IMR-90 (cell line): ENCODE measurements at regions not wholly inside any gene's neighbourhood (a gene's known extent, or its start where the extent isn't known, plus 50 kb on each side); places are given as distances from the start of the nearest gene placed in this dataset.

Experiments
- ATAC-seq: fragments of 200-7000 bp; cut with Tn5 transposase; 2 replicates; pipeline ENCODE4 v1.9.1; 2020; ENCODE audit warnings: low read depth, mild to moderate bottlenecking, moderate library complexity
- BruUV-seq: library from RNA; stranded (reverse); fragments of 400-500 nt; replicated peaks from 2 replicates; lab custom pipeline; 2021; lab: Mats Ljungman, UMichigan
- CTCF ChIA-PET: fragments of 300-600 bp; formaldehyde crosslinking; extraction: SDS; loops from one replicate; lab custom pipeline; 2021; ENCODE audit warnings: antibody characterized with exemption; lab: Yijun Ruan, JAX
- POLR2A ChIA-PET: fragments of 300-600 bp; sonication (Branson Sonifier 250); formaldehyde crosslinking; loops from one replicate; lab custom pipeline; 2022; ENCODE audit warnings: antibody characterized with exemption; ENCODE audit not compliant: unreplicated experiment; lab: Charles Lee
- DNase-seq: peaks from one replicate; pipeline ENCODE4 v3.0.0; 2013
- H2AFZ ChIP-seq: replicated peaks from 2 replicates; pipeline ENCODE3; 2013; ENCODE audit warnings: low read length, mild to moderate bottlenecking; ENCODE audit not compliant: poor library complexity
- H2AK5ac ChIP-seq: 2 replicates; pipeline ENCODE4 v1.6.1; 2013; ENCODE audit warnings: low read depth, low read length, inconsistent platforms
- H2AK9ac ChIP-seq: replicated peaks from 2 replicates; pipeline ENCODE3; 2013; ENCODE audit warnings: mild to moderate bottlenecking, low read depth, low read length, moderate library complexity; ENCODE audit not compliant: poor library complexity
- H2BK120ac ChIP-seq: 2 replicates; pipeline ENCODE4 v1.6.1; 2013; ENCODE audit warnings: low read depth, low read length, inconsistent platforms
- H2BK15ac ChIP-seq: 3 replicates; pipeline ENCODE4 v1.6.1; 2013; ENCODE audit warnings: low read depth, low read length, inconsistent platforms
- H2BK20ac ChIP-seq: 2 replicates; pipeline ENCODE4 v1.6.1; 2013; ENCODE audit warnings: low read depth, mild to moderate bottlenecking, inconsistent platforms, low read length, moderate library complexity
- H2BK5ac ChIP-seq: 2 replicates; pipeline ENCODE4 v1.6.1; 2013; ENCODE audit warnings: mild to moderate bottlenecking, low read depth, low read length, inconsistent platforms; ENCODE audit not compliant: poor library complexity, severe bottlenecking
- H3K14ac ChIP-seq: replicated peaks from 2 replicates; pipeline ENCODE4 v1.6.1; 2013; ENCODE audit warnings: low read depth, low read length, inconsistent platforms
- H3K18ac ChIP-seq: 2 replicates; pipeline ENCODE4 v1.6.1; 2013; ENCODE audit warnings: low read depth, low read length, control low read depth
- H3K23ac ChIP-seq: 2 replicates; pipeline ENCODE4 v1.6.1; 2013; ENCODE audit warnings: low read depth, low read length, inconsistent platforms
- H3K27ac ChIP-seq: 2 replicates; pipeline ENCODE4 v1.5.1; 2013; ENCODE audit warnings: mild to moderate bottlenecking, control low read depth, low read length; ENCODE audit not compliant: insufficient read depth
- H3K27me3 ChIP-seq: 2 replicates; pipeline ENCODE4 v1.6.1; 2013; ENCODE audit warnings: low read length; ENCODE audit not compliant: control insufficient read depth, insufficient read depth
- H3K36me3 ChIP-seq: 2 replicates; pipeline ENCODE4 v1.6.1; 2013; ENCODE audit warnings: low read length, mixed read lengths; ENCODE audit not compliant: control insufficient read depth, insufficient read depth
- H3K4ac ChIP-seq: 2 replicates; pipeline ENCODE4 v1.6.1; 2013; ENCODE audit warnings: low read depth, low read length, inconsistent platforms
- H3K4me1 ChIP-seq: 2 replicates; pipeline ENCODE4 v1.6.1; 2013; ENCODE audit warnings: low read length, mixed read lengths; ENCODE audit not compliant: control insufficient read depth, insufficient read depth
- H3K4me2 ChIP-seq: 2 replicates; pipeline ENCODE4 v1.6.1; 2013; ENCODE audit warnings: low read depth, mild to moderate bottlenecking, control low read depth, low read length, moderate library complexity
- H3K4me3 ChIP-seq: 2 replicates; pipeline ENCODE4 v1.5.1; 2013; ENCODE audit warnings: low read depth, mild to moderate bottlenecking, control low read depth, low read length, moderate library complexity; ENCODE audit not compliant: insufficient read depth
- H3K56ac ChIP-seq: 2 replicates; pipeline ENCODE4 v1.6.1; 2013; ENCODE audit warnings: low read length, inconsistent platforms; ENCODE audit not compliant: insufficient read depth; ENCODE audit errors: extremely low read depth
- H3K79me1 ChIP-seq, 2 experiments: 2 replicates each; pipeline ENCODE4 v1.6.1; 2013; ENCODE audit warnings: low read length in 2 of 2, inconsistent platforms in 1 of 2, low read depth in 1 of 2
- H3K9ac ChIP-seq: 2 replicates; pipeline ENCODE4 v1.6.1; 2013; ENCODE audit warnings: low read depth, low read length, control low read depth
- H3K9me1 ChIP-seq: 2 replicates; pipeline ENCODE4 v1.6.1; 2013; ENCODE audit warnings: low read length, inconsistent platforms; ENCODE audit not compliant: insufficient read depth
- H3K9me3 ChIP-seq: 2 replicates; pipeline ENCODE4 v1.6.1; 2013; ENCODE audit warnings: low read length; ENCODE audit not compliant: control insufficient read depth, insufficient read depth
- H4K20me1 ChIP-seq: 2 replicates; pipeline ENCODE4 v1.6.1; 2013; ENCODE audit warnings: low read length, inconsistent platforms; ENCODE audit not compliant: insufficient read depth
- H4K5ac ChIP-seq: 2 replicates; pipeline ENCODE4 v1.6.1; 2013; ENCODE audit warnings: mild to moderate bottlenecking, low read depth, low read length, control low read depth
- H4K8ac ChIP-seq, 2 experiments: 2 replicates each; pipeline ENCODE4 v1.6.1; 2013; ENCODE audit warnings: low read depth in 2 of 2, low read length in 2 of 2, control low read depth in 1 of 2, inconsistent platforms in 1 of 2
- H4K91ac ChIP-seq: 2 replicates; pipeline ENCODE4 v1.6.1; 2013; ENCODE audit warnings: low read depth, low read length, inconsistent platforms; ENCODE audit not compliant: insufficient read depth
- BHLHE40 ChIP-seq: fragments of 150-350 bp; IDR thresholded peaks from 2 replicates; pipeline ENCODE4 v1.6.1; 2016; ENCODE audit warnings: mild to moderate bottlenecking, low read depth, low read length
- CEBPB ChIP-seq: IDR thresholded peaks from 2 replicates; pipeline ENCODE4 v1.6.1; 2012; ENCODE audit warnings: low read depth, low read length, improper control_type of control experiment
- FOS ChIP-seq: fragments of 150-350 bp; IDR thresholded peaks from 2 replicates; pipeline ENCODE4 v1.6.1; 2016; ENCODE audit warnings: low read depth, low read length
- MAFK ChIP-seq: IDR thresholded peaks from 2 replicates; pipeline ENCODE4 v1.6.1; 2012; ENCODE audit warnings: low read depth, low read length, improper control_type of control experiment
- MXI1 ChIP-seq: IDR thresholded peaks from 2 replicates; pipeline ENCODE4 v1.6.1; 2012; ENCODE audit warnings: low read depth, mild to moderate bottlenecking, low read length, moderate library complexity, borderline replicate concordance
- RCOR1 ChIP-seq: IDR thresholded peaks from 2 replicates; pipeline ENCODE4 v1.6.1; 2012; ENCODE audit warnings: mild to moderate bottlenecking, low read length, improper control_type of control experiment; ENCODE audit not compliant: insufficient replicate concordance
- RFX5 ChIP-seq: IDR thresholded peaks from 2 replicates; pipeline ENCODE4 v1.8.0; 2012; ENCODE audit warnings: low read depth, mild to moderate bottlenecking, low read length, moderate library complexity
- SMC3 ChIP-seq: fragments of 150-350 bp; IDR thresholded peaks from 2 replicates; pipeline ENCODE4 v1.6.1; 2016; ENCODE audit warnings: low read depth, mild to moderate bottlenecking, antibody characterized with exemption, low read length, moderate library complexity
- WGBS, 2 experiments: methylation state at CpG; one replicate each; pipeline versions ENCODE4 v1.1.5 to v1.1.7; 2013; ENCODE audit warnings: missing lambda C conversion rate in 2 of 2; ENCODE audit not compliant: insufficient read length in 1 of 2; ENCODE audit errors: extremely low coverage in 2 of 2; 5-methylcytosine and 5-hydroxymethylcytosine counted together
- dilution Hi-C: fragments of 300-500 bp; cut with HindIII; formaldehyde crosslinking; loops from one replicate; pipeline ENCODE4 v1.14.3; 2018; ENCODE audit warnings: low sequenced_read_pairs; ENCODE audit not compliant: unreplicated experiment
- in situ Hi-C: fragments of 300-500 bp; cut with MboI; formaldehyde crosslinking; loops from 3 replicates; pipeline ENCODE4 v1.14.3; 2019; ENCODE audit warnings: low sequenced_read_pairs, inconsistent platforms, mixed read lengths
- intact Hi-C: fragments of 100-400 bp; cut with micrococcal nuclease; formaldehyde crosslinking; loops from 2 replicates; pipeline ENCODE4 v1.10.0; 2022
- TF ChIP-seq, protein P1 (sequence below): conservative IDR thresholded peaks from 2 replicates; pipeline ENCODE4 v1.5.1; 2012; ENCODE audit warnings: mild to moderate bottlenecking, low read depth, low read length, improper control_type of control experiment

- peak overlapping the region; percentile 43; the same call in 1 of the 2 replicates for H2BK120ac ChIP-seq
- CTCF ChIA-PET, result no interaction called here
- no peak overlapping the region for H2AK9ac ChIP-seq
Measured at GRCh38 chr6:140987364-140988155, 1145.2 kb upstream of the GJE1 start.

More at GRCh38 chr6:140987364-140988155, 1145.2 kb upstream of the GJE1 start:
- no peak overlapping the region for H4K5ac ChIP-seq
- peaks cover 2% of the 10 kb centered on the region for H3K4me1 ChIP-seq
- H3K4ac ChIP-seq, result peak overlapping the region; percentile 12; the same call in 1 of the 2 replicates
- no peak overlapping the region for H3K56ac ChIP-seq
- in situ Hi-C loops (no loop called here), dilution Hi-C loops (no loop called here), intact Hi-C loops (no loop called here)
- H3K4me2 ChIP-seq, result no peak overlapping the region
- no peak overlapping the region for H3K23ac ChIP-seq
- H2AFZ ChIP-seq, result no peak overlapping the region
- no peak overlapping the region for H2AK5ac ChIP-seq
- no peaks in the 10 kb centered on the region for H3K36me3 ChIP-seq
- no peak overlapping the region for H3K18ac ChIP-seq
- BruUV-seq, result no TSS peak
- no peak overlapping the region for H2BK5ac ChIP-seq
- no peaks in the 10 kb centered on the region; the same call in 1 of the 2 replicates for H3K9me1 ChIP-seq
- H4K20me1 ChIP-seq, result no peaks in the 10 kb centered on the region
- no peaks in the 10 kb centered on the region for H3K9me3 ChIP-seq
- H4K8ac ChIP-seq, result peak overlapping the region in 1 of 2 experiments; percentile 69; a peak in 2 of 4 replicates
- H4K91ac ChIP-seq, result no peak overlapping the region
- POLR2A ChIA-PET, result no interaction called here
- 100% methylated on average over 1 of the region's 2 CpGs; no CpG with 5 or more reads in 1 of the 2 experiments for WGBS, 2 experiments
- no peak overlapping the region for H3K9ac ChIP-seq
- TF ChIP-seq BHLHE40 (no peak), MAFK (no peak), MXI1 (no peak), RCOR1 (no peak), CEBPB (no peak), FOS (no peak), RFX5 (no peak), SMC3 (no peak)
- TF ChIP-seq, protein P1, sequence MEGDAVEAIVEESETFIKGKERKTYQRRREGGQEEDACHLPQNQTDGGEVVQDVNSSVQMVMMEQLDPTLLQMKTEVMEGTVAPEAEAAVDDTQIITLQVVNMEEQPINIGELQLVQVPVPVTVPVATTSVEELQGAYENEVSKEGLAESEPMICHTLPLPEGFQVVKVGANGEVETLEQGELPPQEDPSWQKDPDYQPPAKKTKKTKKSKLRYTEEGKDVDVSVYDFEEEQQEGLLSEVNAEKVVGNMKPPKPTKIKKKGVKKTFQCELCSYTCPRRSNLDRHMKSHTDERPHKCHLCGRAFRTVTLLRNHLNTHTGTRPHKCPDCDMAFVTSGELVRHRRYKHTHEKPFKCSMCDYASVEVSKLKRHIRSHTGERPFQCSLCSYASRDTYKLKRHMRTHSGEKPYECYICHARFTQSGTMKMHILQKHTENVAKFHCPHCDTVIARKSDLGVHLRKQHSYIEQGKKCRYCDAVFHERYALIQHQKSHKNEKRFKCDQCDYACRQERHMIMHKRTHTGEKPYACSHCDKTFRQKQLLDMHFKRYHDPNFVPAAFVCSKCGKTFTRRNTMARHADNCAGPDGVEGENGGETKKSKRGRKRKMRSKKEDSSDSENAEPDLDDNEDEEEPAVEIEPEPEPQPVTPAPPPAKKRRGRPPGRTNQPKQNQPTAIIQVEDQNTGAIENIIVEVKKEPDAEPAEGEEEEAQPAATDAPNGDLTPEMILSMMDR, result no peak
- peak overlapping the region; percentile 76; the same call in 1 of the 2 replicates for H2BK20ac ChIP-seq
- H3K27me3 ChIP-seq, result no peaks in the 10 kb centered on the region
- ATAC-seq (no peak), DNase-seq (peak; percentile 24)
- no peak overlapping the region; the same call in 1 of the 3 replicates for H2BK15ac ChIP-seq
- H3K27ac ChIP-seq, result peak overlapping the region; percentile 32; the same call in 1 of the 2 replicates
- H3K4me3 ChIP-seq, result no peak overlapping the region
- H3K14ac ChIP-seq, result no peak overlapping the region
- no peaks in the 10 kb centered on the region for H3K79me1 ChIP-seq
